HEK293 (cell line): ENCODE measurements at regions not wholly inside any gene's neighbourhood (a gene's known extent, or its start where the extent isn't known, plus 50 kb on each side); places are given as distances from the start of the nearest gene placed in this dataset.

Experiments used
- CTCF ChIA-PET: fragments of 350-600 bp; formaldehyde crosslinking; extraction: SDS; loops from one replicate; lab custom pipeline; 2021; ENCODE audit warnings: antibody characterized with exemption; lab: Yijun Ruan, JAX
- POLR2A ChIA-PET: fragments of 300-600 bp; formaldehyde crosslinking; extraction: SDS; loops from one replicate; lab custom pipeline; 2020; ENCODE audit warnings: antibody characterized with exemption, inconsistent platforms; lab: Yijun Ruan, JAX
- H3K27ac ChIP-seq: fragments of 200-500 bp; sonication (Bioruptor generic); 2 replicates; pipeline ENCODE4 v1.5.1; 2014; ENCODE audit warnings: low read depth, low read length, control low read depth, inconsistent platforms; ENCODE audit errors: extremely low read depth
- H3K36me3 ChIP-seq, 2 experiments: fragments of 200-500 bp in 1 of 2; sonication (Bioruptor generic) in 1 of 2; 1 replicate in 1 of 2; 2 replicates in 1 of 2; pipeline ENCODE4 v1.5.1; 2014 to 2017; ENCODE audit warnings: inconsistent platforms in 2 of 2, low read length in 2 of 2; ENCODE audit not compliant: control insufficient read depth in 2 of 2, insufficient read depth in 1 of 2
- H3K4me1 ChIP-seq: fragments of 200-500 bp; sonication (Bioruptor generic); 2 replicates; pipeline ENCODE4 v1.5.1; 2014; ENCODE audit warnings: mild to moderate bottlenecking, low read length, inconsistent platforms; ENCODE audit not compliant: control insufficient read depth, insufficient read depth
- H3K4me3 ChIP-seq: 2 replicates; pipeline ENCODE4 v1.5.1; 2011; ENCODE audit warnings: low read depth, mild to moderate bottlenecking, control low read depth, low read length, moderate library complexity
- H3K9me3 ChIP-seq: fragments of 200-500 bp; sonication (Bioruptor generic); 2 replicates; pipeline ENCODE4 v1.5.1; 2014; ENCODE audit warnings: low read depth, low read length, inconsistent platforms; ENCODE audit not compliant: control insufficient read depth, insufficient read depth
- ATF2 ChIP-seq: fragments of 450-650 bp; formaldehyde crosslinking; IDR thresholded peaks from 2 replicates; pipeline ENCODE4 v1.5.1; 2016; ENCODE audit warnings: missing biosample characterization, missing genetic modification characterization, low read depth
- BCL6B ChIP-seq: fragments of 450-650 bp; formaldehyde crosslinking; IDR thresholded peaks from 2 replicates; pipeline ENCODE4 v1.5.1; 2017; ENCODE audit warnings: missing biosample characterization, missing genetic modification characterization
- SCRT1 ChIP-seq: fragments of 450-650 bp; formaldehyde crosslinking; IDR thresholded peaks from 2 replicates; pipeline ENCODE4 v1.5.1; 2016; ENCODE audit warnings: missing biosample characterization, missing genetic modification characterization, borderline replicate concordance
- SP7 ChIP-seq: fragments of 450-650 bp; formaldehyde crosslinking; IDR thresholded peaks from 2 replicates; pipeline ENCODE4 v1.5.1; 2016; ENCODE audit warnings: missing biosample characterization, missing genetic modification characterization
- TSHZ1 ChIP-seq: fragments of 450-650 bp; formaldehyde crosslinking; IDR thresholded peaks from 2 replicates; pipeline ENCODE4 v1.5.1; 2016; ENCODE audit warnings: missing biosample characterization, missing genetic modification characterization, borderline replicate concordance
- YY2 ChIP-seq: fragments of 450-650 bp; formaldehyde crosslinking; IDR thresholded peaks from 2 replicates; pipeline ENCODE4 v1.5.1; 2016; ENCODE audit warnings: missing biosample characterization, missing genetic modification characterization
- ZBTB21 ChIP-seq: fragments of 450-650 bp; formaldehyde crosslinking; IDR thresholded peaks from 2 replicates; pipeline ENCODE4 v1.5.1; 2017; ENCODE audit warnings: missing biosample characterization, missing genetic modification characterization
- ZNF132 ChIP-seq: fragments of 450-650 bp; formaldehyde crosslinking; IDR thresholded peaks from 2 replicates; pipeline ENCODE4 v1.5.1; 2017; ENCODE audit warnings: missing biosample characterization, missing genetic modification characterization, borderline replicate concordance
- ZNF174 ChIP-seq: fragments of 450-650 bp; formaldehyde crosslinking; IDR thresholded peaks from 2 replicates; pipeline ENCODE4 v1.5.0; 2017; ENCODE audit warnings: missing biosample characterization, mild to moderate bottlenecking, missing genetic modification characterization
- ZNF175 ChIP-seq: fragments of 450-650 bp; formaldehyde crosslinking; IDR thresholded peaks from 2 replicates; pipeline ENCODE4 v1.5.1; 2016; ENCODE audit warnings: missing biosample characterization, missing genetic modification characterization
- ZNF19 ChIP-seq: fragments of 450-650 bp; formaldehyde crosslinking; IDR thresholded peaks from 2 replicates; pipeline ENCODE4; 2016; ENCODE audit warnings: missing biosample characterization, missing genetic modification characterization, low read depth
- ZNF223 ChIP-seq: fragments of 450-650 bp; formaldehyde crosslinking; IDR thresholded peaks from 2 replicates; pipeline ENCODE4 v1.5.1; 2016; ENCODE audit warnings: missing biosample characterization, missing genetic modification characterization
- ZNF24 ChIP-seq: fragments of 450-650 bp; formaldehyde crosslinking; IDR thresholded peaks from 2 replicates; pipeline ENCODE4 v1.5.1; 2016; ENCODE audit warnings: missing biosample characterization, missing genetic modification characterization
- ZNF404 ChIP-seq: fragments of 450-650 bp; formaldehyde crosslinking; IDR thresholded peaks from 2 replicates; pipeline ENCODE4 v1.5.1; 2017; ENCODE audit warnings: missing biosample characterization, missing genetic modification characterization
- ZNF416 ChIP-seq: fragments of 450-650 bp; formaldehyde crosslinking; IDR thresholded peaks from 2 replicates; pipeline ENCODE4 v1.5.1; 2016; ENCODE audit warnings: missing biosample characterization, missing genetic modification characterization
- ZNF426 ChIP-seq: fragments of 450-650 bp; formaldehyde crosslinking; IDR thresholded peaks from 2 replicates; pipeline ENCODE4 v1.5.1; 2017; ENCODE audit warnings: missing biosample characterization, missing genetic modification characterization, mild to moderate bottlenecking, inconsistent platforms, moderate library complexity
- ZNF610 ChIP-seq: fragments of 450-650 bp; formaldehyde crosslinking; IDR thresholded peaks from 2 replicates; pipeline ENCODE4 v1.5.1; 2016; ENCODE audit warnings: missing biosample characterization, missing genetic modification characterization, borderline replicate concordance
- ZNF629 ChIP-seq: fragments of 450-650 bp; formaldehyde crosslinking; IDR thresholded peaks from 2 replicates; pipeline ENCODE4 v1.5.1; 2017; ENCODE audit warnings: missing biosample characterization, missing genetic modification characterization
- ZNF654 ChIP-seq: fragments of 450-650 bp; formaldehyde crosslinking; IDR thresholded peaks from 2 replicates; pipeline ENCODE4 v1.5.1; 2016; ENCODE audit warnings: low read depth, missing biosample characterization, missing genetic modification characterization
- ZNF658 ChIP-seq: fragments of 450-650 bp; formaldehyde crosslinking; IDR thresholded peaks from 2 replicates; pipeline ENCODE4; 2016; ENCODE audit warnings: missing biosample characterization, missing genetic modification characterization
- ZNF660 ChIP-seq: fragments of 450-650 bp; IDR thresholded peaks from 2 replicates; pipeline ENCODE4 v1.5.1; 2018; ENCODE audit warnings: missing biosample characterization, mild to moderate bottlenecking, missing genetic modification characterization

DNA sequence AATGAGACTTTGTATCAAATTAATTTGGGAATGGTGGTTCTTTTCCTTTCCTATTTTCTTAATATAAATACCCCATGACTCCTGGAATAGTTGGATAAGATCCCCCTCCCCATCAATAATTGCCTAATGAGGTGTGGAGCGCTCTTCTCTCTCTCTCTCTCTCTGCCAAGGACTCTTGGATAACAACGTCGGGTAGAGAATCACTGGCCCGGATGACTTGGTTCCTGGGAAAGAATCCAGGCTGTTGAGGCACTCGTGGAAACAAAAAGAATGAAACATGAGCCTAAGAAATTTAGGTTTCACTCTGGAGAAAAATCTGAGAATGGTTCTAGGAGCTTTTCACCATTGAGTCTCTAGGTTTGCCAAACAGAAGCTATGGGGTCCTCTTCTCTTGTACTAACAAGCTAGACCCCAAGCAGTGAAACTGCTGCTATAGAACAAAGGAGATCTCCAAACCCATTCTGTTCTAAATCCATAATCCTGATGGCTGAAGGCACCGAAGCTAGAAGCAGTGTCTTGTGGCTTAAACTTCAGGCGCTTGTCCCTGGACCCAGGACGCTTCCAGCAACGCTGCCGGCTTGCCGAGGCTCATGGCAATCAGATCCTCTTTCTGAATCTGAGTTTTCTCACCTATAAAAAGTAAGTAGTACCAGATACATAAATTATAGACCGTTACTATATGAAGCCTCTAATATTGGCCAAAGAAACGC, 241.6 kb upstream of the BTBD3 start (continued):
- TF ChIP-seq TSHZ1 (no peak), ZNF19 (tag by site-specific recombination) (no peak)

DNA sequence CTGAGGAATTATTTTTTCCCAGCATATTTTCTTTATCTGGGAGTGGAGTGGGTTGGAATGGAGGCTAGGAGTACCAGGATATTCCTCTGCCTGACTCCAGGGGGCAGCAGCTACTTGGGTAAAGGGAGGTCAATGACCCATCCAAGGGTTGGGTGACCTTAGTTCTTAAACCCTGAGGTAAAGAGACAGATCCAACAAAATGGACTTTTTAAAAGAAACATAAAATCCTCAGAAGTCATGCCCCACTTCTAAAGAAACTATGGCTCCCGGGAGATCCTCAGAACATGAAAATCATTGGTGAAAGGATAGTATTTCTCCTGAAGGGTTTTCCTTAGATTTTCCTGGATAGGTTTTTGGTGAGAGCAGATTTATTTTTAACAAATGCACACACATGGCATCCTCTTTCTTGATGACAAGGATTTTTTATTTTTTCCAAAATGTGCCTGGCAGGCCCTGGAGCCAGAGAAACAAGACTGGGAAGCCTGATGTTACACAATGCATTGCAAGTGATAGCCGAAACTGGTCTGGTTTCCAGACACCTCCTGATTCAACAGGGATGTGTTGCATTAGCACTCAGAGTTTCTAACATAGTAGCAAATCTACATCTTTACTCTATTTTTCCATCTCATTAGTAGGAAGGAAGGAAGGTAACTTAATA, 240.9 kb upstream of the BTBD3 start:
- Histone ChIP-seq H3K36me3 (no peaks in the 10 kb centered on the region), H3K27ac (no peak overlapping the region), H3K4me3 (no peak overlapping the region), H3K9me3 (no peaks in the 10 kb centered on the region), H3K4me1 (no peaks in the 10 kb centered on the region)
- CTCF ChIA-PET: interaction anchor here (0.5 to 1.0 kb wide), 8 partner anchors 11 to 1842 kb away, joined by 3 to 4 read pairs (median 3); no protein-coding TSS in a partner anchor
- POLR2A ChIA-PET: no interaction called here
- TF ChIP-seq ZNF629 (tag by site-specific recombination) (no peak), ZNF610 (tag by site-specific recombination) (no peak), SCRT1 (tag by site-specific recombination) (no peak), ZNF24 (no peak), ZNF654 (tag by site-specific recombination) (peak; percentile 44), ZBTB21 (tag by site-specific recombination) (no peak)

DNA sequence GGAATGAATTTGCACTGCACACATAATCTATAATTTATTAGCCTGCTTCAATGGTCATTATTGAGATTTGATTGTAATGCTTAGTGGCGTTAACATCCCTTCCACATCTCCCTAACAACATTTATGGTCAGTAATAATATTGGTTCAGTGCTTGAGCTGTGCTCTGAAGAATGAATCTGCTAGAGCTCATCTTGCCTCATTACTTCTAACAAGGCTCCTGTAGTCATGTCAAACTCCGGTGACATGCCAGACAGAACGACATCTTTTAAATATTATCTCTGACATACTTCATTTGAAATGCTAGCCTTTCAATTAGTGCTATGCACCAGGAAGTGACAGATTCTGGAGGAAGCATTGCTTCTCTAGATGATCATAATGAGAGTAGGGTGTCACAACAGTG, 240.3 kb upstream of the BTBD3 start:
- no peak overlapping the region for H3K4me3 ChIP-seq
- H3K36me3 ChIP-seq: no peaks in the 10 kb centered on the region
- no peak for TF ChIP-seq ZNF175 (tag by site-specific recombination)
- no peak for TF ChIP-seq BCL6B (tag by site-specific recombination)
- no peak for TF ChIP-seq ZNF658 (tag by site-specific recombination)
- H3K27ac ChIP-seq: no peak overlapping the region
- POLR2A ChIA-PET: no interaction called here
- H3K9me3 ChIP-seq: no peaks in the 10 kb centered on the region
- H3K4me1 ChIP-seq: 0 out of 2 replicates have a peak, but pooled peaks cover 2% of the 10 kb centered on the region
- CTCF ChIA-PET: interaction anchor here (0.5 to 1.0 kb wide), 7 partner anchors 11 to 1843 kb away, joined by 3 to 4 read pairs (median 3); no protein-coding TSS in a partner anchor

- ChIA-PET CTCF (interaction anchor here (0.6 to 1.0 kb wide), 3 partner anchors 10 to 178 kb away, joined by 3 read pairs; no protein-coding TSS in a partner anchor), POLR2A (no interaction called here)
- no peaks in the 10 kb centered on the region for H3K9me3 ChIP-seq
- H3K4me1 ChIP-seq: 0 out of 2 replicates have a peak, but pooled peaks cover 2% of the 10 kb centered on the region
- no peak overlapping the region for H3K27ac ChIP-seq
- H3K36me3 ChIP-seq: no peaks in the 10 kb centered on the region
- no peak overlapping the region for H3K4me3 ChIP-seq
- TF ChIP-seq ZNF660: no peak
- no peak for TF ChIP-seq BCL6B (tag by site-specific recombination)
- TF ChIP-seq ZNF416 (tag by site-specific recombination): no peak
- TF ChIP-seq ATF2: no peak
- TF ChIP-seq SP7 (tag by site-specific recombination): no peak
- TF ChIP-seq ZNF174: no peak
- TF ChIP-seq ZNF132 (tag by site-specific recombination): no peak
- no peak for TF ChIP-seq ZNF404 (tag by site-specific recombination)
- no peak for TF ChIP-seq YY2 (tag by site-specific recombination)
- no peak for TF ChIP-seq ZNF426 (tag by site-specific recombination)
- no peak for TF ChIP-seq ZNF223
These were observed 239.9 kb upstream of the BTBD3 start for GRCh38 chr20:11677836-11678235.
